HCT116 (cell line): ENCODE measurements at regions not wholly inside any gene's neighbourhood (a gene's known extent, or its start where the extent isn't known, plus 50 kb on each side); places are given as distances from the start of the nearest gene placed in this dataset.

Experiments
- ATAC-seq: fragments of 200-7000 bp; cut with Tn5 transposase; 2 replicates; pipeline ENCODE4 v1.9.1; 2020; ENCODE audit warnings: mild to moderate bottlenecking, moderate library complexity
- BruUV-seq: library from RNA; stranded (reverse); fragments of 400-500 nt; replicated peaks from 2 replicates; lab custom pipeline; 2021; lab: Mats Ljungman, UMichigan
- CTCF ChIA-PET: fragments of 300-600 bp; sonication (Branson Sonifier 250); formaldehyde crosslinking; loops from one replicate; lab custom pipeline; 2021; ENCODE audit warnings: antibody characterized with exemption; lab: Charles Lee
- POLR2A ChIA-PET: fragments of 300-600, 350-600 bp; sonication (Branson Sonifier 250); formaldehyde crosslinking; loops from one replicate; lab custom pipeline; 2021; ENCODE audit warnings: antibody characterized with exemption; lab: Charles Lee
- RAD21 ChIA-PET, 2 experiments: fragments of 300-600 bp; sonication (Branson Sonifier 250); formaldehyde crosslinking; loops; one replicate each; lab custom pipeline; 2023; ENCODE audit warnings: low total read pairs in 2 of 2; ENCODE audit not compliant: uncharacterized antibody in 2 of 2, unreplicated experiment in 2 of 2, low non-redundant PET in 1 of 2; lab: Charles Lee
- DNase-seq: peaks from one replicate; pipeline ENCODE4 v3.0.0-alpha.2; 2010; ENCODE audit warnings: low read depth, low spot score
- H2AFZ ChIP-seq: fragments of 200-600 bp; shearing (Covaris generic), sonication (generic); 2 replicates; pipeline ENCODE4 v1.6.1; 2017; ENCODE audit warnings: low read depth, mixed run types, mixed read lengths, antibody characterized with exemption, low read length; ENCODE audit not compliant: poor library complexity, severe bottlenecking
- H3K27ac ChIP-seq: 2 replicates; pipeline ENCODE4 v1.5.1; 2012; ENCODE audit warnings: low read depth, low read length
- H3K27me3 ChIP-seq: fragments of 200-600 bp; sonication (generic); 2 replicates; pipeline ENCODE4 v1.6.1; 2016; ENCODE audit warnings: mixed run types, low read length, mixed read lengths; ENCODE audit not compliant: insufficient read depth
- H3K36me3 ChIP-seq, 2 experiments: fragments of 200-500 bp in 1 of 2; fragments of 200-600 bp in 1 of 2; sonication (Bioruptor generic) in 1 of 2; sonication (generic) in 1 of 2; 2 replicates each; pipeline versions ENCODE4 v1.5.1 to v1.6.1; 2014 to 2016; ENCODE audit warnings: low read length in 2 of 2, inconsistent platforms in 1 of 2, mixed read lengths in 1 of 2, mixed run types in 1 of 2; ENCODE audit not compliant: insufficient read depth in 2 of 2, control insufficient read depth in 1 of 2
- H3K4me1 ChIP-seq, 2 experiments: fragments of 200-600 bp in 1 of 2; sonication (generic) in 1 of 2; 2 replicates each; pipeline versions ENCODE4 v1.5.1 to v1.6.1; 2012 to 2017; ENCODE audit warnings: low read length in 2 of 2, inconsistent platforms in 1 of 2, mild to moderate bottlenecking in 1 of 2, mixed read lengths in 1 of 2, mixed run types in 1 of 2, moderate library complexity in 1 of 2; ENCODE audit not compliant: insufficient read depth in 2 of 2, control insufficient read depth in 1 of 2
- H3K4me2 ChIP-seq: fragments of 200-600 bp; sonication (generic); 2 replicates; pipeline ENCODE4 v1.6.1; 2017; ENCODE audit warnings: mixed run types, low read length, mixed read lengths
- H3K4me3 ChIP-seq, 2 experiments: fragments of 200-600 bp in 1 of 2; sonication (generic) in 1 of 2; replicated peaks in 1 of 2; 2 replicates each; pipeline ENCODE4 v1.5.1; 2011 to 2016; ENCODE audit warnings: low read length in 2 of 2, control low read depth in 1 of 2, low read depth in 1 of 2, mild to moderate bottlenecking in 1 of 2, mixed read lengths in 1 of 2, mixed run types in 1 of 2
- H3K79me2 ChIP-seq: fragments of 200-600 bp; sonication (generic); 2 replicates; pipeline ENCODE4 v1.6.1; 2017; ENCODE audit warnings: mild to moderate bottlenecking, mixed run types, low read length, moderate library complexity, mixed read lengths; ENCODE audit not compliant: insufficient read depth
- H3K9ac ChIP-seq: fragments of 200-600 bp; sonication (generic); 2 replicates; pipeline ENCODE4 v1.6.1; 2016; ENCODE audit warnings: low read length, mixed read lengths
- H3K9me2 ChIP-seq: fragments of 200-600 bp; sonication (generic), shearing (Covaris generic); 2 replicates; pipeline ENCODE4 v1.6.1; 2017; ENCODE audit warnings: mixed run types, mild to moderate bottlenecking, moderate library complexity; ENCODE audit not compliant: insufficient read depth
- H3K9me3 ChIP-seq, 2 experiments: fragments of 200-500 bp in 1 of 2; fragments of 200-600 bp in 1 of 2; sonication (Bioruptor generic) in 1 of 2; sonication (generic) in 1 of 2; 2 replicates each; pipeline ENCODE4 v1.6.1; 2014 to 2017; ENCODE audit warnings: low read length in 2 of 2, mixed read lengths in 2 of 2, inconsistent platforms in 1 of 2, low read depth in 1 of 2, mild to moderate bottlenecking in 1 of 2, mixed run types in 1 of 2, moderate library complexity in 1 of 2; ENCODE audit not compliant: control insufficient read depth in 1 of 2, insufficient read depth in 1 of 2
- H4K20me1 ChIP-seq: fragments of 200-600 bp; sonication (generic), shearing (Covaris generic); 2 replicates; pipeline ENCODE4 v1.6.1; 2017; ENCODE audit warnings: mixed run types, mild to moderate bottlenecking, moderate library complexity; ENCODE audit not compliant: insufficient read depth
- ATF3 ChIP-seq: IDR thresholded peaks from 2 replicates; pipeline ENCODE4 v1.6.1; 2012
- CEBPB ChIP-seq: IDR thresholded peaks from 2 replicates; pipeline ENCODE4 v1.6.1; 2012; ENCODE audit warnings: low read depth
- CTCF ChIP-seq, 3 experiments: fragments of 200-600 bp in 1 of 3; sonication (generic) in 1 of 3; IDR thresholded peaks in 2 of 3; conservative IDR thresholded peaks in 1 of 3; 2 replicates each; pipeline ENCODE4 v1.5.1; 2012 to 2017; ENCODE audit warnings: low read depth in 2 of 3, low read length in 2 of 3, antibody characterized with exemption in 1 of 3, borderline replicate concordance in 1 of 3, control low read depth in 1 of 3, mild to moderate bottlenecking in 1 of 3, mixed read lengths in 1 of 3, mixed run types in 1 of 3, moderate library complexity in 1 of 3; ENCODE audit not compliant: insufficient read depth in 1 of 3
- ELF1 ChIP-seq: IDR thresholded peaks from 2 replicates; pipeline ENCODE4 v1.6.1; 2012; ENCODE audit warnings: low read depth, borderline replicate concordance
- EZH2 ChIP-seq: fragments of 200-600 bp; sonication (generic); IDR thresholded peaks from 2 replicates; pipeline ENCODE4 v1.6.1; 2017; ENCODE audit warnings: antibody characterized with exemption, mixed run types
- EZH2phosphoT487 ChIP-seq: fragments of 200-600 bp; IDR thresholded peaks from 2 replicates; pipeline ENCODE4 v1.6.1; 2018; ENCODE audit warnings: antibody characterized with exemption, borderline replicate concordance
- JUND ChIP-seq: IDR thresholded peaks from 2 replicates; pipeline ENCODE4 v1.6.1; 2012
- POLR2A ChIP-seq: IDR thresholded peaks from 2 replicates; pipeline ENCODE4 v1.7.0; 2011; ENCODE audit warnings: borderline replicate concordance; ENCODE audit not compliant: insufficient read depth, insufficient read length; ENCODE audit errors: extremely low read depth
- RAD21 ChIP-seq: IDR thresholded peaks from 2 replicates; pipeline ENCODE4 v1.6.1; 2012; ENCODE audit warnings: low read depth, mild to moderate bottlenecking
- SP1 ChIP-seq: IDR thresholded peaks from 2 replicates; pipeline ENCODE4 v1.6.1; 2012; ENCODE audit warnings: low read depth
- SRF ChIP-seq: IDR thresholded peaks from 2 replicates; pipeline ENCODE4 v1.6.1; 2012; ENCODE audit warnings: low read depth
- YY1 ChIP-seq: IDR thresholded peaks from 2 replicates; pipeline ENCODE4 v1.6.1; 2011; ENCODE audit warnings: low read length, low read depth, moderate library complexity, mild to moderate bottlenecking; ENCODE audit not compliant: insufficient replicate concordance; ENCODE audit errors: extremely low read depth
- ZFX ChIP-seq: fragments of 450-650 bp; IDR thresholded peaks from 2 replicates; pipeline ENCODE4 v1.6.1; 2017
- intact Hi-C: fragments of 100-400 bp; cut with micrococcal nuclease; formaldehyde crosslinking; loops from 2 replicates; pipeline ENCODE4 v1.10.0; 2022
- TF ChIP-seq, protein P1 (sequence below): IDR thresholded peaks from 2 replicates; pipeline ENCODE4 v1.6.1; 2012

- H3K9me3 ChIP-seq = no peaks in the 10 kb centered on the region
- H3K4me1 ChIP-seq = no peaks in the 10 kb centered on the region
- CTCF ChIA-PET = no interaction called here
Observed at GRCh38 chr16:48471435-48471834, 86.2 kb upstream of the SIAH1 start.

More at GRCh38 chr16:48471435-48471834, 86.2 kb upstream of the SIAH1 start:
- ChIA-PET POLR2A (no interaction called here), RAD21 (no interaction called here)
- H3K27ac ChIP-seq = no peak overlapping the region
- H3K4me3 ChIP-seq = no peak overlapping the region
- ATAC-seq (no peak), DNase-seq (no peak)
- H2AFZ ChIP-seq = no peak overlapping the region
- TF ChIP-seq SRF = no peak
- TF ChIP-seq, protein P1, sequence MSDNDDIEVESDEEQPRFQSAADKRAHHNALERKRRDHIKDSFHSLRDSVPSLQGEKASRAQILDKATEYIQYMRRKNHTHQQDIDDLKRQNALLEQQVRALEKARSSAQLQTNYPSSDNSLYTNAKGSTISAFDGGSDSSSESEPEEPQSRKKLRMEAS = no peak
- no peak for TF ChIP-seq ZFX
- no peak for TF ChIP-seq EZH2
- TF ChIP-seq SP1 = no peak
- TF ChIP-seq ELF1 = no peak
- TF ChIP-seq CEBPB = no peak
- no peak for TF ChIP-seq ATF3
- TF ChIP-seq YY1 = no peak
- no peak for TF ChIP-seq EZH2phosphoT487
- no peak for TF ChIP-seq POLR2A
- TF ChIP-seq RAD21 = no peak
- TF ChIP-seq CTCF (IDR thresholded peaks at IDR 0.05 in 2 of 3, conservative IDR thresholded peaks at IDR 0.05 in 1 of 3; ENCODE audit: borderline replicate concordance in 1 of 3, insufficient read depth in 1 of 3, low read depth in 2 of 3, low read length in 2 of 3) = no peak
- no peak for TF ChIP-seq JUND
- H4K20me1 ChIP-seq = no peaks in the 10 kb centered on the region
- H3K36me3 ChIP-seq = no peaks in the 10 kb centered on the region
- H3K9ac ChIP-seq = no peak overlapping the region
- H3K9me2 ChIP-seq = no peaks in the 10 kb centered on the region
- no peaks in the 10 kb centered on the region for H3K27me3 ChIP-seq
- no TSS peak for BruUV-seq
- intact Hi-C loops = no loop called here
- H3K4me2 ChIP-seq = no peak overlapping the region
- no peaks in the 10 kb centered on the region for H3K79me2 ChIP-seq
